Heart left ventricle (tissue), 16 donors: ENCODE measurements at regions not wholly inside any gene's neighbourhood (a gene's known extent, or its start where the extent isn't known, plus 50 kb on each side); places are given as distances from the start of the nearest gene placed in this dataset.

Source experiments
- ATAC-seq, 4 donors: fragments of 200-7000 bp; cut with Tn5 transposase; one replicate each; pipeline ENCODE4 v1.9.1; 2020 to 2022; ENCODE audit warnings: moderate library complexity in 4 of 4, mild to moderate bottlenecking in 3 of 4, moderate number of reproducible peaks in 1 of 4
- DNase-seq, 5 donors: peaks; one replicate each; pipeline ENCODE4 v3.0.0-alpha.2; 2020
- H3K27ac ChIP-seq, 12 donors: fragments of 200-600 bp; sonication (generic) in 4 of 12; one replicate each; pipeline versions ENCODE4 v1.5.0 to v1.8.0; 2016 to 2022; ENCODE audit warnings: mild to moderate bottlenecking in 2 of 12
- H3K27me3 ChIP-seq, 9 donors: fragments of 200-600 bp; sonication (generic) in 2 of 9; one replicate each; pipeline versions ENCODE4 v1.5.1 to v1.8.0; 2016 to 2022; ENCODE audit warnings: mild to moderate bottlenecking in 3 of 9
- H3K36me3 ChIP-seq, 9 donors: fragments of 200-600 bp; sonication (generic) in 2 of 9; one replicate each; pipeline versions ENCODE4 v1.5.0 to v1.8.0; 2018 to 2022; ENCODE audit warnings: mild to moderate bottlenecking in 2 of 9
- H3K4me1 ChIP-seq, 12 donors: fragments of 200-600 bp; sonication (generic) in 4 of 12; one replicate each; pipeline versions ENCODE4 v1.5.0 to v1.8.0; 2016 to 2022; ENCODE audit warnings: mild to moderate bottlenecking in 3 of 12
- H3K4me3 ChIP-seq, 12 donors: fragments of 200-600 bp; sonication (generic) in 4 of 12; one replicate each; pipeline versions ENCODE4 v1.5.0 to v1.8.0; 2017 to 2022; ENCODE audit warnings: mild to moderate bottlenecking in 9 of 12, moderate library complexity in 4 of 12
- H3K9me3 ChIP-seq, 12 donors: fragments of 200-600 bp; sonication (generic) in 4 of 12; one replicate each; pipeline versions ENCODE4 v1.5.0 to v1.8.0; 2016 to 2022; ENCODE audit warnings: mild to moderate bottlenecking in 1 of 12
- CTCF ChIP-seq, 12 donors: fragments of 200-600 bp; sonication (generic) in 4 of 12; IDR thresholded peaks; one replicate each; pipeline versions ENCODE4 v1.5.0 to v1.8.0; 2018 to 2022; ENCODE audit warnings: antibody characterized with exemption in 12 of 12, mild to moderate bottlenecking in 5 of 12
- POLR2A ChIP-seq, 2 donors: fragments of 450-650 bp; IDR thresholded peaks; one replicate each; pipeline ENCODE4 v1.6.1; 2017; ENCODE audit warnings: antibody characterized with exemption in 2 of 2, mild to moderate bottlenecking in 2 of 2, moderate library complexity in 2 of 2
- WGBS, 4 donors: extraction: QIAGEN DNeasy Blood & Tissue Kit in 2 of 4; methylation state at CpG; one replicate each; pipeline versions ENCODE4 v1.1.5 to v1.1.7; 2013 to 2018; 5-methylcytosine and 5-hydroxymethylcytosine counted together
- intact Hi-C, 10 donors: fragments of 100-400 bp; cut with DNase I; formaldehyde crosslinking; loops; one replicate each; pipeline versions ENCODE4 v1.11.1 to v1.14.2; 2022
- donor health status: ischemic (EF 13 %, LVEDD 7.1; RV severe dilation, severe dysfunction).
- donor health status: healthy with polysubstance abuse.
- donor health status: DM: no; HTN: yes; CAD: no.
- donor health status: DM: no; HTN: no; CAD: no.
- donor health status: ischemic (EF 25% LVEDD 6.9; RV normal size, moderate dysfunction).
- donor health status: ischemic (EF 25% LVEDD 5.7; RV mildly dilated, moderate dysfunction).
- donor health status: healthy.
- donor health status: DM: yes; HTN: yes; CAD: no.
- donor health status: ischemic (EF 35%, LVEDD 5.7; RV mildly dilated, moderate dysfunction).
- donor health status: nonischemic (EF 11% LVEDD 7.7; RV severe dilation, severe dysfunction).
- donor health status: DM: yes; HTN: yes; CAD: no.
- donor health status: PGD.
- donor health status: ischemic (EF 29% LVEDD 5.4; RV normal size, mild dysfunction).
- donor health status: nonischemic (EF 23%, LVEDD 6.1; RV moderate dilation, normal function).

GRCh38 chr18:47632970-47633635 is 297.4 kb downstream of the SMAD2 start:
- TF ChIP-seq CTCF (IDR thresholded peaks at IDR 0.05) = no peak
- TF ChIP-seq POLR2A (IDR thresholded peaks at IDR 0.05) = no peak
- H3K4me3 ChIP-seq = no peak overlapping the region
- H3K27ac ChIP-seq = no peak overlapping the region
- H3K4me1 ChIP-seq = no peaks in the 10 kb centered on the region
- no peak for DNase-seq
- intact Hi-C loops = no loop called here
- peaks cover 0 to 20% (median 0%) of the 10 kb centered on the region in 9 donors for H3K27me3 ChIP-seq
- H3K9me3 ChIP-seq = no peaks in the 10 kb centered on the region
- ATAC-seq = no peak
- no peaks in the 10 kb centered on the region for H3K36me3 ChIP-seq
- WGBS, 4 donors = 45 to 72% (median 52%) methylated on average over 2 of the region's 2 CpGs

GRCh38 chr18:47628893-47629292 is 301.6 kb downstream of the SMAD2 start:
- 61 to 83% (median 72%) methylated on average over 5 of the region's 5 CpGs for WGBS, 4 donors
- Histone ChIP-seq H3K4me1 (no peaks in the 10 kb centered on the region), H3K27ac (no peak overlapping the region), H3K36me3 (no peaks in the 10 kb centered on the region), H3K27me3 (peaks cover 0 to 28% (median 0%) of the 10 kb centered on the region in 9 donors), H3K4me3 (no peak overlapping the region), H3K9me3 (no peaks in the 10 kb centered on the region)
- DNase-seq (no peak), ATAC-seq (no peak)
- intact Hi-C loops = no loop called here
- TF ChIP-seq POLR2A (IDR thresholded peaks at IDR 0.05) (no peak), CTCF (IDR thresholded peaks at IDR 0.05) (no peak)

GRCh38 chr18:47628240-47628781 is 302.1 kb downstream of the SMAD2 start:
- no peak for TF ChIP-seq CTCF (IDR thresholded peaks at IDR 0.05)
- H3K27me3 ChIP-seq = peaks cover 0 to 28% (median 0%) of the 10 kb centered on the region in 9 donors
- no peaks in the 10 kb centered on the region for H3K36me3 ChIP-seq
- intact Hi-C loops = no loop called here
- H3K4me3 ChIP-seq = no peak overlapping the region
- H3K27ac ChIP-seq = no peak overlapping the region
- H3K4me1 ChIP-seq = no peaks in the 10 kb centered on the region
- no peaks in the 10 kb centered on the region for H3K9me3 ChIP-seq
- DNase-seq = no peak
- no peak for ATAC-seq

GRCh38 chr18:47627030-47627429 is 303.4 kb downstream of the SMAD2 start:
- 50 to 69% (median 55%) methylated on average over 3 of the region's 3 CpGs for WGBS, 4 donors
- no peak overlapping the region for H3K27ac ChIP-seq
- H3K36me3 ChIP-seq = no peaks in the 10 kb centered on the region
- ATAC-seq = no peak
- intact Hi-C loops = no loop called here
- DNase-seq = no peak
- H3K4me3 ChIP-seq = no peak overlapping the region
- H3K9me3 ChIP-seq = no peaks in the 10 kb centered on the region
- no peak for TF ChIP-seq CTCF (IDR thresholded peaks at IDR 0.05)
- peaks cover 0 to 28% (median 0%) of the 10 kb centered on the region in 9 donors for H3K27me3 ChIP-seq
- no peaks in the 10 kb centered on the region for H3K4me1 ChIP-seq
